CD4-positive, CD25-positive, alpha-beta regulatory T cell (primary cell): ENCODE measurements at regions not wholly inside any gene's neighbourhood (a gene's known extent, or its start where the extent isn't known, plus 50 kb on each side); places are given as distances from the start of the nearest gene placed in this dataset.
"Not testable (repeated sequence)": the region's sequence is repeated elsewhere in the genome, so short reads cannot be mapped to it uniquely, and the experiment has no call there.

Source experiments
- ATAC-seq, 2 donors: fragments of 150-1000 bp; cut with Tn5 transposase; one replicate each; pipeline ENCODE4 v1.10.0; 2021; ENCODE audit warnings: low read depth in 2 of 2, moderate number of reproducible peaks in 2 of 2, moderate library complexity in 1 of 2
- DNase-seq, 3 donors: peaks; one replicate each; pipeline versions ENCODE4 v3.0.0 to v3.0.0-alpha.2; 2012 to 2022; ENCODE audit warnings: mixed read lengths in 1 of 3
- H3K27ac ChIP-seq: one replicate; pipeline ENCODE4 v1.7.0; 2013; ENCODE audit warnings: mild to moderate bottlenecking, low read length; ENCODE audit not compliant: insufficient read depth, poor library complexity, severe bottlenecking
- H3K27me3 ChIP-seq: one replicate; pipeline ENCODE4 v1.7.0; 2013; ENCODE audit warnings: low read length; ENCODE audit not compliant: control insufficient read depth, insufficient read depth
- H3K36me3 ChIP-seq: one replicate; pipeline ENCODE4 v1.7.0; 2013; ENCODE audit warnings: mild to moderate bottlenecking, low read length, moderate library complexity; ENCODE audit not compliant: control insufficient read depth, insufficient read depth
- H3K4me1 ChIP-seq: 2 replicates; pipeline ENCODE4 v1.7.0; 2013; ENCODE audit warnings: mild to moderate bottlenecking, low read length; ENCODE audit not compliant: insufficient read depth, control insufficient read depth, poor library complexity, severe bottlenecking
- H3K4me3 ChIP-seq: one replicate; pipeline ENCODE4 v1.7.0; 2013; ENCODE audit warnings: low read depth, mild to moderate bottlenecking, low read length, moderate library complexity
- H3K9me3 ChIP-seq, 2 experiments: 1 replicate in 1 of 2; 2 replicates in 1 of 2; pipeline ENCODE4 v1.7.0; 2013; ENCODE audit warnings: low read length in 2 of 2, mild to moderate bottlenecking in 1 of 2, moderate library complexity in 1 of 2; ENCODE audit not compliant: control insufficient read depth in 2 of 2
- H3K27ac Mint-ChIP-seq, 3 donors: one replicate each; pipeline ENCODE4 v1.8.0; 2020 to 2022; ENCODE audit warnings: mild to moderate bottlenecking in 3 of 3, mixed read lengths in 3 of 3, moderate library complexity in 2 of 3
- H3K27me3 Mint-ChIP-seq: one replicate; pipeline ENCODE4 v1.8.0; 2022; ENCODE audit warnings: mild to moderate bottlenecking, mixed read lengths
- H3K36me3 Mint-ChIP-seq: one replicate; pipeline ENCODE4 v1.8.0; 2020; ENCODE audit warnings: mixed read lengths
- H3K4me1 Mint-ChIP-seq, 4 donors: one replicate each; pipeline ENCODE4 v1.8.0; 2020 to 2022; ENCODE audit warnings: mixed read lengths in 4 of 4, mild to moderate bottlenecking in 1 of 4
- H3K4me3 Mint-ChIP-seq, 4 donors: one replicate each; pipeline ENCODE4 v1.8.0; 2020 to 2022; ENCODE audit warnings: mild to moderate bottlenecking in 4 of 4, mixed read lengths in 4 of 4, moderate library complexity in 3 of 4
- H3K9me3 Mint-ChIP-seq, 7 donors: one replicate each; pipeline ENCODE4 v1.8.0; 2020 to 2022; ENCODE audit warnings: mixed read lengths in 7 of 7, mild to moderate bottlenecking in 3 of 7, moderate library complexity in 2 of 7

DNA sequence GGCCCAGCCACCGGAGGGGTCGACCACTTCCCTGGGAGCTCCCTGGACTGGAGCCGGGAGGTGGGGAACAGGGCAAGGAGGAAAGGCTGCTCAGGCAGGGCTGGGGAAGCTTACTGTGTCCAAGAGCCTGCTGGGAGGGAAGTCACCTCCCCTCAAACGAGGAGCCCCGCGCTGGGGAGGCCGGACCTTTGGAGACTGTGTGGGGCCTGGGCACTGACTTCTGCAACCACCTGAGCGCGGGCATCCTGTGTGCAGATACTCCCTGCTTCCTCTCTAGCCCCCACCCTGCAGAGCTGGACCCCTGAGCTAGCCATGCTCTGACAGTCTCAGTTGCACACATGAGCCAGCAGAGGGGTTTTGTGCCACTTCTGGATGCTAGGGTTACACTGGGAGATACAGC, 50.5 kb upstream of the IQSEC3 start:
- H3K36me3 Mint-ChIP-seq, H3K4me1 ChIP-seq, H3K27me3 ChIP-seq, H3K36me3 ChIP-seq, DNase-seq, ATAC-seq, H3K4me3 ChIP-seq, H3K9me3 ChIP-seq, H3K27ac ChIP-seq, H3K4me1 Mint-ChIP-seq, H3K27me3 Mint-ChIP-seq, H3K9me3 Mint-ChIP-seq, H3K4me3 Mint-ChIP-seq, H3K27ac Mint-ChIP-seq: not testable (repeated sequence)

GRCh38 chr12:16541-16940, 50.0 kb upstream of the IQSEC3 start:
- not testable (repeated sequence) for H3K9me3 Mint-ChIP-seq, H3K4me1 Mint-ChIP-seq, H3K27me3 ChIP-seq, H3K27ac ChIP-seq, ATAC-seq, H3K4me3 Mint-ChIP-seq, H3K27ac Mint-ChIP-seq, H3K36me3 ChIP-seq, H3K36me3 Mint-ChIP-seq, H3K4me3 ChIP-seq, H3K4me1 ChIP-seq, H3K27me3 Mint-ChIP-seq, H3K9me3 ChIP-seq, DNase-seq
